Lower leg skin (tissue), 3 donors: ENCODE measurements at regions not wholly inside any gene's neighbourhood (a gene's known extent, or its start where the extent isn't known, plus 50 kb on each side); places are given as distances from the start of the nearest gene placed in this dataset.

ENCODE experiments used
- CTCF ChIP-seq, 3 donors: fragments of 450-650 bp; IDR thresholded peaks; one replicate each; pipeline ENCODE4 v1.5.1; 2016; ENCODE audit warnings: antibody characterized with exemption in 3 of 3, mild to moderate bottlenecking in 3 of 3, moderate library complexity in 2 of 3
- POLR2A ChIP-seq, 2 donors: fragments of 450-650 bp; IDR thresholded peaks; one replicate each; pipeline ENCODE4 v1.6.1; 2016 to 2017; ENCODE audit warnings: antibody characterized with exemption in 2 of 2, mild to moderate bottlenecking in 1 of 2, moderate library complexity in 1 of 2

GRCh38 chr19:28972058-28972852 lies 240.7 kb downstream of the UQCRFS1 start:
- TF ChIP-seq CTCF (IDR thresholded peaks at IDR 0.05) (no peak), POLR2A (IDR thresholded peaks at IDR 0.05) (no peak)
